ENCODE measurements at regions not wholly inside any gene's neighbourhood (a gene's known extent, or its start where the extent isn't known, plus 50 kb on each side); places are given as distances from the start of the nearest gene placed in this dataset.

GRCh38 chr2:3126911-3127621, 250.6 kb downstream of the EIPR1 start:
- no peak for DNase-seq (ENCODE audit: low spot score)
- H3K4me1 ChIP-seq (ENCODE audit: insufficient read depth), result peaks cover 17% of the 10 kb centered on the region
- WGBS (ENCODE audit: low lambda C conversion rate, missing lambda C conversion rate), result 62% methylated on average over 23 of the region's 23 CpGs
- no peaks in the 10 kb centered on the region for H4K20me1 ChIP-seq (ENCODE audit: insufficient read depth, poor library complexity, severe bottlenecking)
- no peak overlapping the region for H3K4me3 ChIP-seq
- peak overlapping the region; percentile 37 for H3K4me2 ChIP-seq
- no peaks in the 10 kb centered on the region for H3K9me3 ChIP-seq (ENCODE audit: low read depth)
- no peak for TF ChIP-seq CTCF (IDR thresholded peaks at IDR 0.05; ENCODE audit: poor library complexity)
- no peaks in the 10 kb centered on the region for H3K27me3 ChIP-seq
- no peaks in the 10 kb centered on the region for H3K36me3 ChIP-seq (replicated peaks; ENCODE audit: insufficient read depth, low read depth)
- H3K79me2 ChIP-seq, result no peaks in the 10 kb centered on the region
- H3K27ac ChIP-seq, result no peak overlapping the region
- H3K9me2 ChIP-seq (replicated peaks; ENCODE audit: insufficient read depth), result no peaks in the 10 kb centered on the region
- no peak overlapping the region for H2AFZ ChIP-seq

GRCh38 chr2:3126171-3126910, 251.3 kb downstream of the EIPR1 start:
- H3K79me2 ChIP-seq, result no peaks in the 10 kb centered on the region
- no peak overlapping the region for H3K4me2 ChIP-seq
- H3K36me3 ChIP-seq (replicated peaks; ENCODE audit: insufficient read depth, low read depth), result no peaks in the 10 kb centered on the region
- no peak overlapping the region for H3K4me3 ChIP-seq
- WGBS (ENCODE audit: low lambda C conversion rate, missing lambda C conversion rate), result 91% methylated on average over 14 of the region's 14 CpGs
- peaks cover 11% of the 10 kb centered on the region for H3K4me1 ChIP-seq (ENCODE audit: insufficient read depth)
- no peak overlapping the region for H2AFZ ChIP-seq
- no peak for DNase-seq (ENCODE audit: low spot score)
- H3K27me3 ChIP-seq, result no peaks in the 10 kb centered on the region
- no peaks in the 10 kb centered on the region for H3K9me3 ChIP-seq (ENCODE audit: low read depth)
- no peak for TF ChIP-seq EZH2phosphoT487 (IDR thresholded peaks at IDR 0.05; ENCODE audit: low read depth, severe bottlenecking, unreplicated experiment)
- TF ChIP-seq EZH2 (IDR thresholded peaks at IDR 0.05; ENCODE audit: borderline replicate concordance), result no peak
- no peak for TF ChIP-seq CTCF (IDR thresholded peaks at IDR 0.05; ENCODE audit: poor library complexity)
- H3K27ac ChIP-seq, result no peak overlapping the region
- no peaks in the 10 kb centered on the region for H4K20me1 ChIP-seq (ENCODE audit: insufficient read depth, poor library complexity, severe bottlenecking)
- no peaks in the 10 kb centered on the region for H3K9me2 ChIP-seq (replicated peaks; ENCODE audit: insufficient read depth)

GRCh38 chr2:3125761-3126130, 251.9 kb downstream of the EIPR1 start:
- no peak for DNase-seq (ENCODE audit: low spot score)
- Histone ChIP-seq H3K27me3 (no peaks in the 10 kb centered on the region), H3K79me2 (no peaks in the 10 kb centered on the region), H3K36me3 (replicated peaks; ENCODE audit: insufficient read depth, low read depth) (no peaks in the 10 kb centered on the region), H3K4me3 (no peak overlapping the region), H3K9me3 (ENCODE audit: low read depth) (peaks cover 1% of the 10 kb centered on the region), H2AFZ (no peak overlapping the region), H3K4me2 (no peak overlapping the region), H4K20me1 (ENCODE audit: insufficient read depth, poor library complexity, severe bottlenecking) (no peaks in the 10 kb centered on the region), H3K9me2 (replicated peaks; ENCODE audit: insufficient read depth) (no peaks in the 10 kb centered on the region), H3K4me1 (ENCODE audit: insufficient read depth) (peaks cover 11% of the 10 kb centered on the region), H3K27ac (no peak overlapping the region)
- TF ChIP-seq CTCF (IDR thresholded peaks at IDR 0.05; ENCODE audit: poor library complexity) (no peak), EZH2phosphoT487 (IDR thresholded peaks at IDR 0.05; ENCODE audit: low read depth, severe bottlenecking, unreplicated experiment) (no peak), EZH2 (IDR thresholded peaks at IDR 0.05; ENCODE audit: borderline replicate concordance) (no peak)
- 88% methylated on average over 10 of the region's 10 CpGs for WGBS (ENCODE audit: low lambda C conversion rate, missing lambda C conversion rate)
